ENCODE measurements at regions not wholly inside any gene's neighbourhood (a gene's known extent, or its start where the extent isn't known, plus 50 kb on each side); places are given as distances from the start of the nearest gene placed in this dataset.

DNA sequence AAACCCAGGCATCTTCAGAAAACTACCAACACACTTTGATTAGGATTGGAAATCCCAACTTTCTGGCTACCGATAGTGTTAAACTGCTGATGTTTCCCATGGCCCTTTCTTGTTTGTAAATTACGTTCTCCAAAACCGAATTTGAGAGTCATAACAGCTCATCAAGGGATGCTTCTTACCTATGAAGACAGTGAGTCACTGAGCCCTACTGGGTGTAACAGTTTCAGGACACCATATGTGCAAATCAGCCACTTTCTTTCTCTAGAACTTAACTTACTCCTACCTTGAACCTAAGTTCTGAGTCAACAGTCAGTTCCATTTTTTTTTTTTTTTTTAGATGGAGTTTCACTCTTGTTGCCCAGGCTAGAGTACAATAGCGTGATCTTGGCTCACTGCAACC, 410.1 kb upstream of the TSHZ3 start:
- TF ChIP-seq, protein P1, sequence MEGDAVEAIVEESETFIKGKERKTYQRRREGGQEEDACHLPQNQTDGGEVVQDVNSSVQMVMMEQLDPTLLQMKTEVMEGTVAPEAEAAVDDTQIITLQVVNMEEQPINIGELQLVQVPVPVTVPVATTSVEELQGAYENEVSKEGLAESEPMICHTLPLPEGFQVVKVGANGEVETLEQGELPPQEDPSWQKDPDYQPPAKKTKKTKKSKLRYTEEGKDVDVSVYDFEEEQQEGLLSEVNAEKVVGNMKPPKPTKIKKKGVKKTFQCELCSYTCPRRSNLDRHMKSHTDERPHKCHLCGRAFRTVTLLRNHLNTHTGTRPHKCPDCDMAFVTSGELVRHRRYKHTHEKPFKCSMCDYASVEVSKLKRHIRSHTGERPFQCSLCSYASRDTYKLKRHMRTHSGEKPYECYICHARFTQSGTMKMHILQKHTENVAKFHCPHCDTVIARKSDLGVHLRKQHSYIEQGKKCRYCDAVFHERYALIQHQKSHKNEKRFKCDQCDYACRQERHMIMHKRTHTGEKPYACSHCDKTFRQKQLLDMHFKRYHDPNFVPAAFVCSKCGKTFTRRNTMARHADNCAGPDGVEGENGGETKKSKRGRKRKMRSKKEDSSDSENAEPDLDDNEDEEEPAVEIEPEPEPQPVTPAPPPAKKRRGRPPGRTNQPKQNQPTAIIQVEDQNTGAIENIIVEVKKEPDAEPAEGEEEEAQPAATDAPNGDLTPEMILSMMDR (IDR thresholded peaks at IDR 0.05), result no peak
- no peak for TF ChIP-seq POLR2A (IDR thresholded peaks at IDR 0.05)
- intact Hi-C loops (cut with DNase I; ENCODE audit: low total_unique reads), result no loop called here
- WGBS, 2 donors, result 81 to 89% methylated on average over 4 of the region's 4 CpGs
- DNase-seq (ENCODE audit: low spot score in 2 of 2), result no peak
- no peak overlapping the region for H3K4me3 ChIP-seq (ENCODE audit: low read depth, poor library complexity, severe bottlenecking)

DNA sequence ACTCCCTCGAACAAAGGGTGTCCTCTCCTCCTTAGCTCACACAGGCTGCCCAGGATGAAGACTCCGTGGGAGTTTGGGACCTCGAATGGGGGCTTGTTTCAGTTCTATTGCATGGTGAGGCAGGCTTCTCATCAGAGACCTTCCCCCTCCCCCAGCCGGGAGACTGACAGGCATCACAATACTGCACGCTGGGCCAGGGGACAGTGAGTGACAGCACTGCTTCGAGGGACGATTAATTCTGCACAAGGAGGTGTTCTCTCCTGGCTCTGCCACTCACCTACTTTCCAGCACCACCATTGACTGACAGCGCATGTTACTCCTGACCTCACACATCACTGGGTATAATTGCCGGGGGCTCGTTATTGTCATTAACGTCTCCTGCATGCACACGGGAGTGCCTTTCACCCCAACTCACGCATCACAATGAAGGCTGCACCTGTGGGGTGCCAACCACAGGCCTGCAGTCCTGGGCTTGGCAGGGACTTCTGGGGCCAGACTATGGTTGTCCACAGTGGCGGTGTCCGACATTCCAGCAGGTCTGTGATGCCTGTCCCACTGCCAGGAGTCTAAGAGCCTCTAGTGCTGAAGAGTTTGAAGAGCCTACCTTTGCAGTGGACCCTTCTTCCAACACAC, 412.2 kb upstream of the TSHZ3 start:
- TF ChIP-seq, protein P1 (IDR thresholded peaks at IDR 0.05), result no peak
- TF ChIP-seq POLR2A (IDR thresholded peaks at IDR 0.05), result no peak
- intact Hi-C loops (cut with DNase I; ENCODE audit: low total_unique reads), result no loop called here
- no peak overlapping the region for H3K4me3 ChIP-seq (ENCODE audit: low read depth, poor library complexity, severe bottlenecking)
- WGBS, 2 donors, result 63 to 66% methylated on average over 14 to 15 of the region's 15 CpGs
- no peak for DNase-seq (ENCODE audit: low spot score in 2 of 2)

DNA sequence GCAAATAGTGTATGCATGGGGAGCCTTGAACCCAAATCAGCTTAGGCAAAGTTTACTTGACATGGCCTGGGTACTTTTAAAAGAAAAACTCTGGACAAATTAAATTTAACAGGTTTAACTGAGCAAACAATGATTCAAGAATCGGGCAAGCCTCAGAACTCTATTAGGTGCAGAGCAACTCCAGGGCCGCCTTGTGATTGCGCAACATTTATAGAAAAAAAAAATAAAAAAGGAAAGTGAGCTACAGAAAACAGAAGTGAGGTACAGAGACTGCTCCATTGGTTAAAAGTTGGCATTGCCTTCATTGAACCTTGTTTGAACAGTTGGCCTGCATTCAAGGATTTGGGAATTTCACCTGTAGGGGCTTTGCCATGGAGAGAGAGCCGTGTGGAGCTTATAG, 421.0 kb upstream of the TSHZ3 start:
- DNase-seq (ENCODE audit: low spot score in 2 of 2), result no peak
- intact Hi-C loops (cut with DNase I; ENCODE audit: low total_unique reads), result no loop called here
- WGBS, 2 donors, result 60 to 67% methylated on average over 4 of the region's 4 CpGs
- TF ChIP-seq POLR2A (IDR thresholded peaks at IDR 0.05), result no peak
- TF ChIP-seq, protein P1 (IDR thresholded peaks at IDR 0.05), result no peak
- H3K4me3 ChIP-seq (ENCODE audit: low read depth, poor library complexity, severe bottlenecking), result no peak overlapping the region

DNA sequence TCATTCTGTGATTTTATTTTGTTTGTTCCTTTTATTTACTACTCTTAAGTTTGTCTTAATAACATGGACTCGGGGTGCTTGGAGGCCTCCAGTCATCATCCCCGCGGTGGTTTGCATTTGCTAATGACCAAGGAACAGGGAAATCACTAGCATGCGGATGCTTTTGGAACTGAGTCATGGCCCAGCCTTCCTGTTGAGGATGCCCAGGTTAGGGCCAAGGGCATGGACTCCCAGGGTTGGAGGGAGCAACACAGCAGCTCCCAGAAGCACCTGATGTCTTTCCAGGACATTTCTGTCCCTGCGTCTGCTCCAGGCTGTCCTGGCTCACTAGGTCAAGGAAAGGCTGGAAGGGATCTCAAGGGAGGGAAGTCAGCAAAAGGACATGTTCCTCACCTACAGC, 423.7 kb upstream of the TSHZ3 start:
- TF ChIP-seq POLR2A (IDR thresholded peaks at IDR 0.05), result no peak
- TF ChIP-seq, protein P1 (IDR thresholded peaks at IDR 0.05), result no peak
- WGBS, 2 donors, result 85 to 86% methylated on average over 5 of the region's 5 CpGs
- intact Hi-C loops (cut with DNase I; ENCODE audit: low total_unique reads), result no loop called here
- DNase-seq (ENCODE audit: low spot score in 2 of 2), result no peak
- no peak overlapping the region for H3K4me3 ChIP-seq (ENCODE audit: low read depth, poor library complexity, severe bottlenecking)

DNA sequence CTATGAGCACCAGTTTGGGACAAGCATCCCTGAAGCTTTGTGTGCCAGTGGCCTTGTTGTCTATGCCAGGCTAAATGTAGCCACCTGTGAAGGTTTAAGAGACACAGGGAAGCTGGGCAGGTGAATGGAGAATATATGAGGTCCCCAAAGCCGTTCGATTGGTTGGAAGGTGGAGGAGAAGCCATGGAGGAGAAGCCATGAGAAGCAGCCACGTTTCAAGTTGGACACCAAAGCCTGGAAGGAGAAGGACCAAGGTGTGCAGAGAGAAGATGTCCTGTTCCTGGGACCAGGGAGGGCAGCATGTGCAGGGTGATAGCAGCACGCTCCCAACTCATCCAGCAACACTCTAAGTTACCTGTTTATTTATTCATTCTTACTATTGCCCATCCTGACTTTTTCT, 432.3 kb upstream of the TSHZ3 start:
- TF ChIP-seq POLR2A (IDR thresholded peaks at IDR 0.05), result no peak
- TF ChIP-seq, protein P1 (IDR thresholded peaks at IDR 0.05), result no peak
- DNase-seq (ENCODE audit: low spot score in 2 of 2), result no peak
- no peak overlapping the region for H3K4me3 ChIP-seq (ENCODE audit: low read depth, poor library complexity, severe bottlenecking)
- WGBS, 2 donors, result 76 to 85% methylated on average over 4 of the region's 4 CpGs
- intact Hi-C loops (cut with DNase I; ENCODE audit: low total_unique reads), result no loop called here

DNA sequence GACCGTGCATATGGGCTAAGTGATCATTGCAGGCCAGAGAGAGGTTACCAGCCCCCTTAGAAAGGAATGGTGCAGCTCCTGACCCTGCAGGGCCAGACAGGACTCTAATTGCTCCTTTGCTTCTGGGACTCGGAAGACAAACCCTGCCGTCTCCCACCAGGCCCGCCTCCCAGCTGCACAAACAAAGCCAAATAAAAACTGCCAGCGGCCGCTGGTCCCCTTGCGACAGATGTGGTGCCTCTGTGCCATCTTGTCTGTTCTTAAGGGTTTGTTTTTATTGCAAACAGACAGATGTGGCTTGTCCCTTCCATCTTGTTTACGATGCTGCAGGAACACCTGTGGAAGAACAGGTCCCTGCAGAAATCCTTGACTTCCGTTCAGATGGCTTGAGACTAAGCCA, 434.4 kb upstream of the TSHZ3 start:
- intact Hi-C loops (cut with DNase I; ENCODE audit: low total_unique reads), result no loop called here
- 32 to 40% methylated on average over 9 of the region's 9 CpGs for WGBS, 2 donors
- TF ChIP-seq POLR2A (IDR thresholded peaks at IDR 0.05), result no peak
- TF ChIP-seq, protein P1 (IDR thresholded peaks at IDR 0.05), result no peak
- no peak overlapping the region for H3K4me3 ChIP-seq (ENCODE audit: low read depth, poor library complexity, severe bottlenecking)
- no peak for DNase-seq (ENCODE audit: low spot score in 2 of 2)
